ENCODE measurements at regions not wholly inside any gene's neighbourhood (a gene's known extent, or its start where the extent isn't known, plus 50 kb on each side); places are given as distances from the start of the nearest gene placed in this dataset.

DNA sequence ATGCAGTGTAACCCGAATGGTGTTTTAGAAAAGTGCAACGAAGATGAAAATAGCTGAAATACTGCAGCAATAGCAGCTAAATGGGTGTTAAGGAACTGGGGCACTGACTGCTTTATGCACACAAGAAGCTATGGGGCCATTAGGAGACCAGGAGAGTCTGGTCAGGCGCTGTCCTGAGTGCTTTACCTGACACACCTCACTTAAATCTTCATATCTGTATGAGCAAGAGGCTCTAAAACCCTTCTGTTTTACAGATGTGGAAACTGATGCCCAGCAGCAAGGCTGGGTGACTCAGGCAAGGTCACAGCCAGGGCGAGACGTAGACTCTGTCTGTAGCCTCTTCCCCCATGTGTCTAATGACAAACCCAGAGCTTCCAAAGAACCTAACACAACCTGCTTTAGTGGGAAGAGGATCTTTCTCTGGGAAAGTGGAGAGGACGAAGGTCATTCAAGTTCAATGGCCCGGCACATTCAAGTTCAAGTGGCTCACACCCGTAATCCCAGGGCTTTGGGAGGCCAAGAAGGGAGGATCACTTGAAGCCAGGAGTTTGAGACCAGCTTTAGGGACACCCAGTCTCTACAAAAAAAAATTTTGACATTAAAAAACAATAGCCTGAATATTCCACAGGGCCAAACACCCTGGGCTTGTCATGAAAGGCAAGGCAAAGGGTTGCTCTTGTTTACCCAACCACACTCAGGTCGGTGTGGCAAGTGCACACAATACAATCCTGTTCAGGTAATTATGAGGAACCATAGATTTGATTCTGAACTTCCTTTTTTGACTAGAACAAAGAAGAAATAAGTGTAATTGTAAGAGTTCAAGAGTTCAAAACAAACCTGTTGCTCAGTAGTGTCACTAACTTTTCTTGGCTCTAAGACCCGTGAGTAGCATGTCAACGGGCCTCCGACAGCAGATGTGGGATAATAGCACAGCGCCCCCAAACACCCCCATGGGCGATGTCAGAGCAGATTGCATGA, 53.7 kb upstream of the KLF6 start:
- TF ChIP-seq TEAD4 (IDR thresholded peaks at IDR 0.05) (no peak), ZBTB7A (IDR thresholded peaks at IDR 0.05; ENCODE audit: low read depth) (no peak), TAF1 (IDR thresholded peaks at IDR 0.05; ENCODE audit: low read depth) (no peak), YY1 (IDR thresholded peaks at IDR 0.05; ENCODE audit: low read depth) (no peak)
- TF ChIP-seq, protein P1, sequence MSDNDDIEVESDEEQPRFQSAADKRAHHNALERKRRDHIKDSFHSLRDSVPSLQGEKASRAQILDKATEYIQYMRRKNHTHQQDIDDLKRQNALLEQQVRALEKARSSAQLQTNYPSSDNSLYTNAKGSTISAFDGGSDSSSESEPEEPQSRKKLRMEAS (IDR thresholded peaks at IDR 0.05), result no peak

DNA sequence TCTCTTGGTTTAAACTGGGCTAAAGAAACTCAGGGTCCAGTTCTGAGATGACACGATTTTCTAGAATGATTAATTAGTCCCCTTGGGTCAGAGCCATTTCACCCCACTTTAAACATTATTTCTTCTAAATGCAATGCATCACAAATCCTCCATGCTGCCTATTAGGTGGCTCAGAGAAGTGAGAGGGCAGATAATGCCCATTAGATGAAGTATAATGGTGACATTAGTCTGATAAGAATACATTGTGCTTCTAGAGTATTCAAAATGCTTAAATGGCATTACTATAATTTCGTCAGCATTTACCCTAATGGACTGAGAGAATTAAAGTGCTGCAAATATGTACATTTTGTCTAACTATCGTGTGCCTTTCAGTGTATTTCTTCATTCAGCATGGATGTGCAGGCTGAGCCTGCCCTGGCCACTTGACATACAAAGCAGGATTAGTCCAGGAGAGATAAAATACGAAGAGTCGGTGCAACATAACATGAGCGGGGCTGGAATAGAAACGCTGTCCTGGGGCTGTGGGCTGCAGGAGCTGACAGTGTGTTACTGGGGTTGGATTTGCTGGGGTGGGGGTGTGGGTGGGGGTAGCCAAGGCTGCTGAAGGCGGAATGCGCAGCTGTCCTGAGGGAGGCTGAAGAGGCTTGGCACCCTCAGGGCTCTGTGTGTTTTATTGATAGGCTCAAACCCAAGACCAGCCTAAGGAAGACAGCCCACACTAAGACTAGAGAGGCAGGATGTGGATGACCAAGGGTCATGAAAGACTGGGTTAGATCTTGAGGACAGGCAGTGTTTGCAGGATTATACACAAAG, 52.8 kb upstream of the KLF6 start:
- no peak for TF ChIP-seq NFIC (IDR thresholded peaks at IDR 0.05)

DNA sequence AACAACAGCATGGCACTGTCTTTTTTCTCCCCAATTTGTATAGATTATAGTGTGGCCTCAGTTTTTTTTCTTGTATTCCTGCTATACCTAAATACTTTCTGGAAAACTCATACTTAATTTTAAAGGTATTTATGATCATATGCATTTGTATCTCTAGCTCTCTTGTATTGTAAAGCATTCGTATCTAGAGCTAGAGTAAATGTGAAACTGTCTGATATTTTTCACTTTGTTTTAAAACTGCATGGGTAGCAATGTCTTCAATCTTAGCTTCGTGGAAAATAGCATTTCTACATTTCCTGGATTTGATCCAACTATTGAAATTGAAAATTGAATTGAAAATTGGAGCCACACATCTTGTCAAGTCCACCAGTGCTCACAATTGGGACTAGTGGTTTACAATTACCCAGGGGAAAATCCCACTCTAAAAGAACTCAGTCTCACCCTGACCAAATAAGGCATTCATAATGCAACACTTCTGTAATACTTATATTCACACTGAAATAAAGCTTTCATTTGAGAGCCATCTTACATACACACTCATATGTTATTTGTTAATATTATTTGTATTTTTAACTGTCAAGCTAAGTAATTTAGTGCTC, 51.3 kb upstream of the KLF6 start:
- no peak for TF ChIP-seq FOXM1 (IDR thresholded peaks at IDR 0.05; ENCODE audit: borderline replicate concordance, low read depth)
- TF ChIP-seq, protein P2, sequence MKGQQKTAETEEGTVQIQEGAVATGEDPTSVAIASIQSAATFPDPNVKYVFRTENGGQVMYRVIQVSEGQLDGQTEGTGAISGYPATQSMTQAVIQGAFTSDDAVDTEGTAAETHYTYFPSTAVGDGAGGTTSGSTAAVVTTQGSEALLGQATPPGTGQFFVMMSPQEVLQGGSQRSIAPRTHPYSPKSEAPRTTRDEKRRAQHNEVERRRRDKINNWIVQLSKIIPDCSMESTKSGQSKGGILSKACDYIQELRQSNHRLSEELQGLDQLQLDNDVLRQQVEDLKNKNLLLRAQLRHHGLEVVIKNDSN (IDR thresholded peaks at IDR 0.05), result no peak

DNA sequence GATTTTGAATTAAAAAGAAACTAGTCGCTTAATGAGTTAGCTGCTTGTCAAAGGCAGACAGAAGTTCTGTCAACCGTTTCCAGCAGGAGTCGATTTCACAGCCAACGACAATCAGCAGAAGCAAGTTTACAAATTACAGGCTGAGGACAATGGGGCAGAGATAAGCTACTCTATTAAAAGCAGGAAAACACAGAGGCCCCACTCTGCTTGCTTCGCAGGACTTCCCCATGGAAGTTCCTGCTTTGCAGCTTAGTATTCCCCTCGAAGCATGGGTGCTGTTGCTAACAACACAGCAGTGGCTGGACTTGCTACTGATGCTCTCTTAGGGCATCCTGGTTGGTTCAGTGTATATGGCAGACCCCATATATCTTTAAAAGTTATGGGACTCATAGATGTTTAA, 50.8 kb upstream of the KLF6 start:
- no peak for TF ChIP-seq CREB1 (IDR thresholded peaks at IDR 0.05; ENCODE audit: low read depth)
- no peak for TF ChIP-seq YY1 (IDR thresholded peaks at IDR 0.05; ENCODE audit: low read depth)
- TF ChIP-seq, protein P1 (IDR thresholded peaks at IDR 0.05), result no peak
- no peak for TF ChIP-seq NFIC (IDR thresholded peaks at IDR 0.05)
- TF ChIP-seq FOXM1 (IDR thresholded peaks at IDR 0.05; ENCODE audit: borderline replicate concordance, low read depth), result no peak
- no peak for TF ChIP-seq ZBTB7A (IDR thresholded peaks at IDR 0.05; ENCODE audit: low read depth)
- no peak for TF ChIP-seq RAD21 (IDR thresholded peaks at IDR 0.05; ENCODE audit: low read depth)
- TF ChIP-seq TAF1 (IDR thresholded peaks at IDR 0.05; ENCODE audit: low read depth), result no peak
- TF ChIP-seq CEBPB (IDR thresholded peaks at IDR 0.05), result no peak
- no peak for TF ChIP-seq TEAD4 (IDR thresholded peaks at IDR 0.05)

DNA sequence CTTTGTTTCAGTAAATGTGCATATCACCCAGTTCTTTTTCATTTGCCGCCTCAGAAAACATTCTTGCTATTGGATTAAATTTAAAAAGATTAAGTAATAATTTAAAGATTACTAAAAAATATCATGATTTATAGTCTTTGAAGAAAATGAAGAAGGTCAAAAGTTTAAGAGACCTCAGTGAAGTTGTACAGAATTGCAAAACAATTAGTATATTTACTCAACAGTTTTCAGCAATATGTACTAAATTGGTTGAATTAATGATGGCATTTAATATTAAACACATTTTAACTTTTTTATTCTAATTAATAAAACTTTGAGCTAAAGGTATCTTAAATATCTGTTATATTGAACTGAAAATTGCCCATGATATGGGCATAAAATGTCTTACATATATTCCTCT, 49.9 kb upstream of the KLF6 start:
- TF ChIP-seq RAD21 (IDR thresholded peaks at IDR 0.05; ENCODE audit: low read depth) (no peak), NFIC (IDR thresholded peaks at IDR 0.05) (no peak), EP300 (IDR thresholded peaks at IDR 0.05; ENCODE audit: borderline replicate concordance) (no peak), TCF12 (IDR thresholded peaks at IDR 0.05; ENCODE audit: low read depth) (no peak), YY1 (IDR thresholded peaks at IDR 0.05; ENCODE audit: low read depth) (no peak), ZBTB7A (IDR thresholded peaks at IDR 0.05; ENCODE audit: low read depth) (no peak), CEBPB (IDR thresholded peaks at IDR 0.05) (no peak), CREB1 (IDR thresholded peaks at IDR 0.05; ENCODE audit: low read depth) (no peak), TEAD4 (IDR thresholded peaks at IDR 0.05) (no peak), EGR1 (IDR thresholded peaks at IDR 0.05) (no peak), TAF1 (IDR thresholded peaks at IDR 0.05; ENCODE audit: low read depth) (no peak), FOXM1 (IDR thresholded peaks at IDR 0.05; ENCODE audit: borderline replicate concordance, low read depth) (no peak)
- TF ChIP-seq, protein P1 (IDR thresholded peaks at IDR 0.05), result no peak
- TF ChIP-seq, protein P3, sequence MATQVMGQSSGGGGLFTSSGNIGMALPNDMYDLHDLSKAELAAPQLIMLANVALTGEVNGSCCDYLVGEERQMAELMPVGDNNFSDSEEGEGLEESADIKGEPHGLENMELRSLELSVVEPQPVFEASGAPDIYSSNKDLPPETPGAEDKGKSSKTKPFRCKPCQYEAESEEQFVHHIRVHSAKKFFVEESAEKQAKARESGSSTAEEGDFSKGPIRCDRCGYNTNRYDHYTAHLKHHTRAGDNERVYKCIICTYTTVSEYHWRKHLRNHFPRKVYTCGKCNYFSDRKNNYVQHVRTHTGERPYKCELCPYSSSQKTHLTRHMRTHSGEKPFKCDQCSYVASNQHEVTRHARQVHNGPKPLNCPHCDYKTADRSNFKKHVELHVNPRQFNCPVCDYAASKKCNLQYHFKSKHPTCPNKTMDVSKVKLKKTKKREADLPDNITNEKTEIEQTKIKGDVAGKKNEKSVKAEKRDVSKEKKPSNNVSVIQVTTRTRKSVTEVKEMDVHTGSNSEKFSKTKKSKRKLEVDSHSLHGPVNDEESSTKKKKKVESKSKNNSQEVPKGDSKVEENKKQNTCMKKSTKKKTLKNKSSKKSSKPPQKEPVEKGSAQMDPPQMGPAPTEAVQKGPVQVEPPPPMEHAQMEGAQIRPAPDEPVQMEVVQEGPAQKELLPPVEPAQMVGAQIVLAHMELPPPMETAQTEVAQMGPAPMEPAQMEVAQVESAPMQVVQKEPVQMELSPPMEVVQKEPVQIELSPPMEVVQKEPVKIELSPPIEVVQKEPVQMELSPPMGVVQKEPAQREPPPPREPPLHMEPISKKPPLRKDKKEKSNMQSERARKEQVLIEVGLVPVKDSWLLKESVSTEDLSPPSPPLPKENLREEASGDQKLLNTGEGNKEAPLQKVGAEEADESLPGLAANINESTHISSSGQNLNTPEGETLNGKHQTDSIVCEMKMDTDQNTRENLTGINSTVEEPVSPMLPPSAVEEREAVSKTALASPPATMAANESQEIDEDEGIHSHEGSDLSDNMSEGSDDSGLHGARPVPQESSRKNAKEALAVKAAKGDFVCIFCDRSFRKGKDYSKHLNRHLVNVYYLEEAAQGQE (IDR thresholded peaks at IDR 0.05; ENCODE audit: low read depth), result no peak
- TF ChIP-seq, protein P2 (IDR thresholded peaks at IDR 0.05), result no peak

Data from Ishikawa (cell line).